G401.6 (cell line): ENCODE measurements at regions not wholly inside any gene's neighbourhood (a gene's known extent, or its start where the extent isn't known, plus 50 kb on each side); places are given as distances from the start of the nearest gene placed in this dataset.

Experiments used
- FAIRE-seq: peaks from 2 replicates; lab custom pipeline; 2012; peaks lifted over from hg19 to GRCh38; lab: Jason Lieb, UNC

DNA sequence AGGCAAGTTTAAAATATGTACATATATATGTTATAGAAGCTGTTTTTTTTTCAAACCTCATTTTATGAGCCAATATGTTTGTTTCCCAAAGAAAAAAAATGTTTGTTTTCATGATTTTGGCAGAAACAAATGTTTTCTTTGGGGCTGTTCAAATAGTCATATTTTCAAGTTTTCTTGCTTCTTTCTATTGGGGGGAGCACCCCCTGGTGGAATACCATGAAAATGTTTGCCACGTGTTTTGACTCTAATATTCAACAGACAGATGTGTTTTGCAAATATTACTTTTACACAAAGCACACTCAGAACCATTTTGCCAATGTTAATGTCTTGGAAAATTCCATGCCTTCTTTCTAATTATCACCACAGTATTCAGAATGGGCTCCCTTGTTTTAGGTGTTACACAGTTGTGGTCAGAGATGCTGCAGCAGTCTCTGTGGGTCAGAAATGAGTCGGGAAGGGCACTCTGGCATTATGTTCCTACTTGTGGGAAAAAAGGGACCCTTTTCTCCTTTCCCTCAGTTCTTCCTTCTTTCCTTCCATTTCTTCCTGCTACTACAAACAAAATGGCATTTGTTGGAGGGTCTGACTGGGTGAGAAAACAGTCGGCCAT lies 817.0 kb downstream of the TUSC7 start:
- FAIRE-seq: no peak

DNA sequence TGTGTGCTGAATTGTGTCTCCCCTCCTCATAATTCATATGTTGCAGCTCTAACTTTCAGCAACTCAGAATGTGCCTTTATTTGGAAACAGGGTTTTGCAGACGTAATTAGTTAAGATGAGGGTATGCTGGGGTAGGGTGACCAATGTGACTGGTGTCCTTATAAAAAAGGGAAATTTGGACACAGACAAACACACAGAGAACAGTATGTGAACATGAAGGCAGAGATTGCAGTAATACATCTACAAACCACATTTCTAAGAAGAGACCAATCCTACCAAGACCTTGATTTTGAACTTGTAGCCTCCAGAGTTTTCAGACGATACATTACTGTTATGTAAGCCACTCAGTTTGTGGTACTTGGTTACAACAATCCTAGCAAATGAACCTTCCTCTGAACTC lies 817.8 kb downstream of the TUSC7 start:
- no peak for FAIRE-seq

- FAIRE-seq: no peak
Measured at GRCh38 chr3:117528688-117529087, 819.1 kb downstream of the TUSC7 start.

DNA sequence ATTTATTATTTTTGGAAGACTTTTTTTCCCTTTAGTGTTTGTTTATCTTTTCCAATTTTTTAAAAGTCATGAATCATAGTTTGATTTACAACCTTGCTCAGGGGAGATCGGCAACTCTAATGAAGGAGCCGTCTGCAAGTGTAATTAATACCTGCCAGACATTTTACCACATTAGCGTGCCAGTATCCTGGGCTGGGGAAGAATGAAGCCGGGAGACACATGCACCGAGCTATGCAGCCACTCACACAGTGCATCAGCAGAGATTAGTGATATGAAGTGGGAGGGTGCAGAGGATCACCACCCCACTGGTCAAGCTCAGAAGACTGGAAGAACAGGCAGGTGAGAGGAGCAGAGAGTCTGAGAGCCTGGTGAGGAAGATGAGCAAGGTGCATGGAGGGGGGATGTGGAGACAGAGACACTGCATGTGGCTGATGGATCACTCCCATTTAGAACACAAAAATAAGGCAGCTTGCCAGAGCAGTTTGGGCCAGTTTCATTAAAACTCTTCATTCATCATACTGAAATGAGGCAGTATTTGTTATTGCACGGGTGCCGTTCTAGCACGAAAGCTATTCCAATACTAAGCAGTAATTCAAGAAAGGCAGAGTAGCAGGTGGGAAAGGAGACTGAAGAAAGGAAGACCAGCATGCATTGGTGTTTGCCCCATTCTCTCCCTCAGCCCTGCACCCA lies 821.6 kb downstream of the TUSC7 start:
- FAIRE-seq: no peak

- FAIRE-seq: no peak
Measured at GRCh38 chr3:117532268-117532667, 822.7 kb downstream of the TUSC7 start.

DNA sequence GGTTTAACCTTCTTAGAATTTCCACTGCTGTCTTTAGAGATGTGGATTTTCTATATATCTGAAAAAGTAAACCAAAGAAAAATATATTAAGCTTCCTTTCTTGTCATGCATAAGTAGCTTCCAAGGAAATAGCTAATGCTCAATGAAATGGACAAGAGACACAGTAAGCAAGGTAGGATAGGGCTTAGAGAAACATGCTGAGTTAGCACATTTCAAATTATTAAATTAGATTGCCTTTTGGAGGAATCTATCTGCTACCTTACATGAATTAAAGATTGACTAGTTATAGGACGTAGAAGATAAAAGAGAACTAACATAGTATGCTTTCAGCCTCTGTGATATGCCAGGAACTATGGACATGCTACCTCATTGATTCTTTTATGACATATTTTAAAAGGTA lies 824.6 kb downstream of the TUSC7 start:
- FAIRE-seq: no peak

- FAIRE-seq: no peak
Measured at GRCh38 chr3:117536006-117536405, 826.4 kb downstream of the TUSC7 start.

GRCh38 chr3:117537949-117538348 lies 828.4 kb downstream of the TUSC7 start:
- no peak for FAIRE-seq

GRCh38 chr3:117539729-117540128 lies 830.1 kb downstream of the TUSC7 start:
- no peak for FAIRE-seq

DNA sequence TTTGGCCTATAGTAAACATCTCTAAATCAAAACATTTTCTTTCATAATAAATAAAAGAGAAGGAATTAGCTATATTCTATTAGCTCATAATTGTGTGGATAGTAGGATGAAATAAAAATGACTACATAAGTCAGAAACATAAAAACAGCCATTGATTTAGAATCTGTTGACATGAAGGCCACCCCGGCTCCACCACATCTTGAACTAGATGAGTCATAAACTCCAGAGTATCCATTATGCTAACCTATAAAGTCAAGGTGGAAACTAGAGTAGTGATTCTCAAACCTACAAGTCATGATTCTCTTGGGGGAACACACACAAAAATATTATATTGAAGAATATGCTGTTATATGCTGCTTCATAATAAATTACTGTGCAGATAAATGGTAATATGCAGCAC lies 831.0 kb downstream of the TUSC7 start:
- no peak for FAIRE-seq

DNA sequence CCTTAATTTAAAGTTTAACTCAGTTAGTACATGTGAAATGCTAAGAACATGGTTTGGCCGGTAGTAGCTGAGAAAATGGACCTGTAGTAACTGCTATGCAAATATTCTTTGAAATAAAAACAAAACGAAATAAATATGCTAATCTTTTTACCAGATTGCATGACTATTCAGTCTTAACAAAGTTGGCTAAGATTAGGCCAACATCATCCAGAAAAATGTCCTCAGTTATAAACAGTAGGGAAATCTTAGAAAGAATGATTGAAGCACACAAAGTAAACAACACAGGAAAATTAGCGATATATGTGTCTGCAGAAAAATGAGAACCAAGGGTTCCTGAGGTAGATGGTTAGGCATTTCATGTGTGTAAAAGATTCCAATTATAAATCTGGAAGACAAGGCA lies 832.1 kb downstream of the TUSC7 start:
- FAIRE-seq: no peak

- FAIRE-seq: no peak
Measured at GRCh38 chr3:117543521-117543920, 833.9 kb downstream of the TUSC7 start.

DNA sequence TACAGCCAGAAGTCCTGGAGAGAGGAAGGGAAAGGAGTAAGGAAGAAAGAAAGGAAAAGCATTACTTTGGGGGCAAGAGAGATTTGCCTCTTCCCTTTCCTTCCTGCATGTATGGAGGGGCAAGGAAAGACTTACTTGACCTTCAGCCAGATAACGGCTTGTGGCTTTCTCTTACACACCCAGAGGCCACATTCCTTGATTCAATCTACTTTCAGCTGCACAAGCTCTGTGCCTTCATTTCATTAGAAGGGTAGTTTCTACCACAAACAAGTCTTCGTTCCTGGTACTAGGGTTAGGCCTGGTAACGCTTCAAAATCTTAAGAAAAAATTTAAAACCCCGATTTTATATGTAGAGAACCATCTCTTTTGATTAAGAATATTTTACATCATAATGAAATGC lies 835.9 kb downstream of the TUSC7 start:
- no peak for FAIRE-seq

DNA sequence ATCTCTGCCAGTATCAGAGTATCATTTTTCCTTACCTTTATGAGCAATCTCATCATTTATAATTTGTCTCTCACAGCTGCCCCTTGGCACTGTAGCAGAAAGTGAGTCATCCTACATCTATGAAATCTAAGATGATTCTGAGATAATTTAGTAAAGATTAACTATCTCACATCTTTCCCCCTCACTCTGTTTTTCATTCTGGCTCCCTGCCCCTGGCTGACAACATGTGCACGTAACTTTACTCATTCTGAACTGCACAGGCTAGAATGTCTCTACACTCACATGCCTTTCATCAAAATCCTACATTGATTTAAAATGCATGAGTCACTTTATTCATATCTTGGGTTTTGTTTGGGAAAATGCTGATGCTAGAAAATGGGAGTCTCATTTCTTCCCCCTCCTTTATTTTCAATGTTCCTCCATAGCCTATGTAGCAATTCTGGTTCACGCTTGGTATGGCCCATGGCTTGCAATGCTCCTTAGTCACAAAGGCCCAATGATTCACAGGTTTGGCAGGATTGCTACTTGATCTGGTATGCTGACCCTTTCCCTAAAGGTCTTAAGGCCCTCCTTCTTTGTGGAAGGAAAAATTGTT lies 838.5 kb downstream of the TUSC7 start:
- no peak for FAIRE-seq

- no peak for FAIRE-seq
Measured at GRCh38 chr3:117548600-117548999, 839.0 kb downstream of the TUSC7 start.

DNA sequence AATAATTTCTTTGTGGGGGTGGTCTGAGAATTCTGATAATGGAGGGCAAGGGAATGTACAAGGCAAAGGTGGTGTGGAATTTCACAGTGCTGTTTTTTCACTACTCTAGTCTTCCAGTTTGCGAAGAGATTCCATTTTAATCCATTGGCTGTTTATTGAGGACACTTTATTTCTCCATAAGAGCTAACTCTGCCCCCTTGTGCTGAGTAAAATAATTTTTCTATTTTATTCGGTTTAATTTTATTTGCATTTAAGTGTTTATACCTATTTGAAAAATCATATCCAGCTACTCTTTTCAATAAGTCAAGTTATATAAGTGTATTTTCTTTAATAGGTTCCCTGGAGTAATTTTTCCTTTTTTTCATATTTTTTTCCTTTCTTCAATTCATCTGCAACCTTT lies 840.1 kb downstream of the TUSC7 start:
- FAIRE-seq: no peak

DNA sequence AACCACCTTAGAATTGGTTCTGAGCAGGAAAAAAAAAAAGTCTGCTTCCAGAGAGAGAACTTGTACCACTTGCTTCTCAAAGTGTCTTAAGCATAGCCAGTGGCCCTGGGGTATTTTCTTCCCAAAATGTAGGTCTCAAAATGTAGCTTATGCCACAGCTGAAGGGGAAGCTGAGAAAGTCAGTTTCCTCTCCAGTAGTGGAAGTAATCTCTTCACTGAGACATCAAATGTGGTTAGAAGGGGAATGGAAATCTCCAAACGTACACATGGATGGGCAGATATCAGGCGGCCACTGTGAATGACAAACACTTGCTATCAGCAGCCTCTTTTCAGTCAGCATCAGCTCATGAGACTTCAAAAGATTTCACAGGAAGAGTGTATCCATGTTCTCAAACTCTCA lies 841.2 kb downstream of the TUSC7 start:
- FAIRE-seq: no peak

DNA sequence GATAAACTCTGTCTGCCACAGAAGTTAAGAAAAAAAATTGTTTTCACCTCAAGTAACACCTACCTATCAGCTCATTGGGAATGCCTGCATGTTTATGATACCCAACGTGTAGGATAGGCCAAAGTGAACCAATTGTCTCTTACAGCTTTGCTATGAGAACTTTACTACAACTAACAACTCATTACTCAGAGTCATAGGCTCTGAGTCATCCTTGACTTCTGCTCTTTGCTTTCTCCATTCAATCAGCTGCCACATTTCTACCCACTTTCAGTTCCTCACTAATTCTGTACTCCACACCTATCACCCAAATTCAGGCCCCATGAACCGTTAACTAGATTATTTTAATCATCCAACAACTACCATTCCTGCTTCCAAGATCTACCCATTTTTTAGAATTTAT lies 843.9 kb downstream of the TUSC7 start:
- no peak for FAIRE-seq

DNA sequence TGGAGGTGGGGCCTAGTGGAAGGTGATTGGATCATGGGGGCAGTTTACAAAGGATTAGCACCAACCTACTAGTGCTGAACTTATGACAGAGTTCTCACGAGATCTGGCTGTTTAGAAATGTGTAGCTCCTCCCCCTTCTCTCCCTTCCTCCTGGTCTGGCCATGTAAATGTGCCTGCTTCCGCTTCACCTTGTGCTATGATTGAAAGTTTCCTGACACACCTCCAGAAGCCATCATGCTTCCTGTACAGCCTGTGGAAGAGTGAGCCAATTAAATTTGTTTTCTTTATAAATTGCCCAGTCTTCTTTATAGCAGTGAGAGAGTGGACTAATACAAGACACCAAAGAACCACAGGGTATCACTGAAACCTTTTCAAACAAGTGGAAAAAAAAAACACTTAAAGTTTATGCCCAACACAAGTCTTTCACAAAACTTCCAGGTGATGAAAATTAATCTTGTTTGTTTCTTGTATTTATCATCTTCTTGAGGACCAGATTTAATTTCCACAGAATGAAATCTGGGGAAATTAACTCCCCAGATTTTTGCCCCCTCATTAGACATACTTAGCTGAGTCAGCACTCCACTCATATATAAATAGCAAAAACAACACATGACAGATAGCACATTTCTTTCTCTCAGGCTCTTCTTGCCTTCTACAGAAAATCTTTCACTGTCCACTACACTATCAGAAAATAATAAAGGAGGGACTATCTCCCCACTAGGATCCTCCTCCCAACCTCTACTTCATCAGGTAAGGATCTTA lies 847.2 kb downstream of the TUSC7 start:
- no peak for FAIRE-seq

GRCh38 chr3:117557464-117558090 lies 848.0 kb downstream of the TUSC7 start:
- FAIRE-seq: no peak

DNA sequence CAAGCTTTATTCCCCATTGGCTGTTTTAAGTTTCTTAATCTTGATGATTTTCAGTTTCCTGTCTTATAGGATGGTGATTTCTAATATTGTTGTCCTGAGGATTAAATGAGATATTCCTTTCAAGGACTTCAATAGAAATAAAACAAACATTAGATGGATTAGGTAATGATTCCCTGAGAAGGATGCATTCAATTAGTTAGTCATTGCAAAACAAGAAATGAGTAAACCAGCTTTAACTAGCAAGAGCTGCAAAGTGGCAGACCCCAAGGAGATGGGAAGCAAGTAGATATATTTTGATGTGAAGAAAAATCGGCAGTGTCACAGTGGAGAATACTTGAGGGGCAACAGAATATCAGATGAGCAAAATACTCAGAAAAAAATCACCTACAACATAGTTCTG lies 849.1 kb downstream of the TUSC7 start:
- no peak for FAIRE-seq

GRCh38 chr3:117562000-117562399 lies 852.4 kb downstream of the TUSC7 start:
- FAIRE-seq: no peak

- FAIRE-seq: no peak
Measured at GRCh38 chr3:117563063-117563462, 853.5 kb downstream of the TUSC7 start.
